ENCODE measurements at regions not wholly inside any gene's neighbourhood (a gene's known extent, or its start where the extent isn't known, plus 50 kb on each side); places are given as distances from the start of the nearest gene placed in this dataset.
"Not testable (repeated sequence)": the region's sequence is repeated elsewhere in the genome, so short reads cannot be mapped to it uniquely, and the experiment has no call there.

GRCh38 chr3:98644168-98644567 is 50.8 kb upstream of the CPOX start:
- no peak for DNase-seq (ENCODE audit: low spot score)

- DNase-seq (ENCODE audit: low spot score): no peak
Measured at GRCh38 chr3:98645039-98645438, 51.6 kb upstream of the CPOX start.

GRCh38 chr3:98646680-98647079 is 53.3 kb upstream of the CPOX start:
- DNase-seq (ENCODE audit: low spot score): no peak

GRCh38 chr3:98647197-98647596 is 53.8 kb upstream of the CPOX start:
- DNase-seq (ENCODE audit: low spot score): no peak

GRCh38 chr3:98650971-98651779 is 57.8 kb upstream of the CPOX start:
- no peak for DNase-seq (ENCODE audit: low spot score)

GRCh38 chr3:98651780-98652077 is 58.3 kb upstream of the CPOX start:
- DNase-seq (ENCODE audit: low spot score): no peak

GRCh38 chr3:98655666-98656065 is 62.3 kb upstream of the CPOX start:
- DNase-seq (ENCODE audit: low spot score): no peak

GRCh38 chr3:98657457-98657856 is 64.0 kb upstream of the CPOX start:
- DNase-seq (ENCODE audit: low spot score): peak; percentile 4

GRCh38 chr3:98662699-98663098 is 69.3 kb upstream of the CPOX start:
- no peak for DNase-seq (ENCODE audit: low spot score)

- no peak for DNase-seq (ENCODE audit: low spot score)
Measured at GRCh38 chr3:98670020-98670419, 76.6 kb upstream of the CPOX start.

- no peak for DNase-seq (ENCODE audit: low spot score)
Measured at GRCh38 chr3:98679986-98680385, 83.2 kb upstream of the ST3GAL6 start.

- no peak for DNase-seq (ENCODE audit: low spot score)
Measured at GRCh38 chr3:98680723-98681122, 82.4 kb upstream of the ST3GAL6 start.

- DNase-seq (ENCODE audit: low spot score): no peak
Measured at GRCh38 chr3:98681486-98681885, 81.7 kb upstream of the ST3GAL6 start.

GRCh38 chr3:98682391-98682790 is 80.7 kb upstream of the ST3GAL6 start:
- DNase-seq (ENCODE audit: low spot score): not testable (repeated sequence)

- DNase-seq (ENCODE audit: low spot score): no peak
Measured at GRCh38 chr3:98688363-98688762, 74.8 kb upstream of the ST3GAL6 start.

GRCh38 chr3:98690876-98691275 is 72.3 kb upstream of the ST3GAL6 start:
- DNase-seq (ENCODE audit: low spot score): no peak

GRCh38 chr3:98691897-98692296 is 71.2 kb upstream of the ST3GAL6 start:
- DNase-seq (ENCODE audit: low spot score): no peak

- no peak for DNase-seq (ENCODE audit: low spot score)
Measured at GRCh38 chr3:98692787-98693473, 70.2 kb upstream of the ST3GAL6 start.

GRCh38 chr3:98695796-98696195 is 67.3 kb upstream of the ST3GAL6 start:
- DNase-seq (ENCODE audit: low spot score): no peak

- not testable (repeated sequence) for DNase-seq (ENCODE audit: low spot score)
Measured at GRCh38 chr3:98696296-98696695, 66.8 kb upstream of the ST3GAL6 start.

- no peak for DNase-seq (ENCODE audit: low spot score)
Measured at GRCh38 chr3:98697225-98697624, 65.9 kb upstream of the ST3GAL6 start.

GRCh38 chr3:98699132-98699531 is 64.0 kb upstream of the ST3GAL6 start:
- no peak for DNase-seq (ENCODE audit: low spot score)

GRCh38 chr3:98701071-98701675 is 62.0 kb upstream of the ST3GAL6 start:
- DNase-seq (ENCODE audit: low spot score): no peak
